BLaER1 treated with 17β-estradiol and CSF1 and Interleukin-3, amounts not matched to agents 10 nM and 100 nM (cell line): ENCODE measurements at regions not wholly inside any gene's neighbourhood (a gene's known extent, or its start where the extent isn't known, plus 50 kb on each side); places are given as distances from the start of the nearest gene placed in this dataset.

Experiments used
- H3K27ac ChIP-seq, 11 experiments: shearing (Covaris generic); formaldehyde crosslinking; 2 replicates each; pipeline ENCODE4 v1.8.1; 2022
- H3K27me3 ChIP-seq, 11 experiments: shearing (Covaris generic); formaldehyde crosslinking; 2 replicates each; pipeline ENCODE4 v1.8.1; 2022
- H3K36me3 ChIP-seq, 11 experiments: shearing (Covaris generic); formaldehyde crosslinking; 2 replicates each; pipeline ENCODE4 v1.8.1; 2022
- H3K4me1 ChIP-seq, 10 experiments: shearing (Covaris generic); formaldehyde crosslinking; 2 replicates each; pipeline ENCODE4 v1.8.1; 2022
- H3K4me2 ChIP-seq, 11 experiments: shearing (Covaris generic); formaldehyde crosslinking; 2 replicates each; pipeline ENCODE4 v1.8.1; 2022
- H3K4me3 ChIP-seq, 10 experiments: shearing (Covaris generic); formaldehyde crosslinking; 2 replicates each; pipeline ENCODE4 v1.8.1; 2022
- H3K9ac ChIP-seq, 11 experiments: shearing (Covaris generic); formaldehyde crosslinking; 2 replicates each; pipeline ENCODE4 v1.8.1; 2022
- H3K9me3 ChIP-seq, 11 experiments: shearing (Covaris generic); formaldehyde crosslinking; replicated peaks in 1 of 11; 2 replicates each; pipeline ENCODE4 v1.8.1; 2022
- H4K20me1 ChIP-seq, 11 experiments: shearing (Covaris generic); formaldehyde crosslinking; 2 replicates each; pipeline ENCODE4 v1.8.1; 2022
- Cebpa-rat ChIP-seq, 11 experiments: shearing (Covaris generic); IDR thresholded peaks; 2 replicates each; pipeline ENCODE4 v1.8.1; 2022

GRCh38 chr1:22319608-22320007 lies 132.0 kb upstream of the ZBTB40 start:
- Histone ChIP-seq H3K27ac (no peak overlapping the region), H3K9ac (no peak overlapping the region), H3K4me2 (no peak overlapping the region), H3K36me3 (no peaks in the 10 kb centered on the region), H3K27me3 (no peaks in the 10 kb centered on the region), H3K4me3 (no peak overlapping the region), H4K20me1 (no peaks in the 10 kb centered on the region), H3K4me1 (peaks cover 0 to 26% (median 23%) of the 10 kb centered on the region in 10 experiments; a peak in 16 of 20 replicates), H3K9me3 (peaks cover 0 to 5% (median 0%) of the 10 kb centered on the region in 11 experiments; a peak in 2 of 22 replicates)
- no peak for TF ChIP-seq Cebpa-rat (IDR thresholded peaks at IDR 0.05)

- H3K4me1 ChIP-seq: peaks cover 3 to 29% (median 25%) of the 10 kb centered on the region in 10 experiments; a peak in 16 of 20 replicates
- H3K4me3 ChIP-seq: no peak overlapping the region
- H3K36me3 ChIP-seq: no peaks in the 10 kb centered on the region
- H3K27ac ChIP-seq: no peak overlapping the region
- H3K9ac ChIP-seq: no peak overlapping the region
- TF ChIP-seq Cebpa-rat (IDR thresholded peaks at IDR 0.05): no peak
- no peaks in the 10 kb centered on the region for H3K27me3 ChIP-seq
- H4K20me1 ChIP-seq: no peaks in the 10 kb centered on the region
- no peak overlapping the region for H3K4me2 ChIP-seq
- H3K9me3 ChIP-seq: peaks cover 0 to 5% (median 0%) of the 10 kb centered on the region in 11 experiments; a peak in 2 of 22 replicates
These were observed 130.9 kb upstream of the ZBTB40 start for GRCh38 chr1:22320587-22321344.

GRCh38 chr1:22321917-22322316 lies 129.7 kb upstream of the ZBTB40 start:
- Histone ChIP-seq H3K36me3 (no peaks in the 10 kb centered on the region), H3K4me1 (peaks cover 3 to 38% (median 36%) of the 10 kb centered on the region in 10 experiments; a peak in 17 of 20 replicates), H3K9ac (no peak overlapping the region), H3K9me3 (peaks cover 0 to 5% (median 0%) of the 10 kb centered on the region in 11 experiments; a peak in 2 of 22 replicates), H3K4me2 (no peak overlapping the region), H3K4me3 (no peak overlapping the region), H3K27me3 (no peaks in the 10 kb centered on the region), H3K27ac (no peak overlapping the region), H4K20me1 (no peaks in the 10 kb centered on the region)
- no peak for TF ChIP-seq Cebpa-rat (IDR thresholded peaks at IDR 0.05)

DNA sequence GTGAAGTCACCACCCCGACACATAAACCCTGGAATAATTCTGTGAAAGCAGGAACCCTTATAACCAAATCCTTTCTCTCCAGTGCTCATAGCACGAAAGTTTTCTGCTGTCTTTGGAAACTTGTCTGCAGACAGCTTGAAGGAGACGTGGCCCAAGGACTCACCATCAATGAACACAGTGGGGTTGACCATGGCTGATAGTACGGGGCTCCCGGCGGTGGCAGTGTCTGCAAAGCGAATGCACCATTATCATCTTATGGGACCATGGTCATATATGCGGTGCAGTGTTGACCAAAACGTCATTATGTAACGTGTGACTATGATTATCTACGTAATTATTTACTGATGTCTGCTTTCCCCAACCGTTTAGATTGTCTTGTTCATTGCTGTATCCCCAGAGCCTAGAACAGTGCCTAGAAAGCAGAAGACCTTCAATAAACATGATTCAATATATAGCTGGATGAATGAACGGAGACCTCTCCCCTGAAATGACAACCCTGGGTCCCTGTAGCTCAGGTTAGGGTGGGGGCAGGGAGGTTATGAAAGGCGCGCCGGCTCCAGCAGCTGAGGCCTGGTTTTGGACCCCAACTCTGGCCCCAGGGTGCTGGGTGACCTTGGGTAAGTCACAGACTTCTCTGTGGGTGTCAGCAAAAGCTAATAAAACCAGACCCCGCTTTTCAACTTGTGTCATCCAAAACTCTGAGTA lies 128.4 kb upstream of the ZBTB40 start:
- H3K27me3 ChIP-seq: no peaks in the 10 kb centered on the region
- H3K36me3 ChIP-seq: no peaks in the 10 kb centered on the region
- H3K4me2 ChIP-seq: peak overlapping the region in 6 of 11 experiments; percentile 69 to 83 (median 74); a peak in 10 of 22 replicates
- H3K4me3 ChIP-seq: no peak overlapping the region
- H3K9ac ChIP-seq: no peak overlapping the region
- no peaks in the 10 kb centered on the region for H4K20me1 ChIP-seq
- H3K27ac ChIP-seq: no peak overlapping the region
- H3K9me3 ChIP-seq: peaks cover 0 to 5% (median 0%) of the 10 kb centered on the region in 11 experiments; a peak in 2 of 22 replicates
- no peak for TF ChIP-seq Cebpa-rat (IDR thresholded peaks at IDR 0.05)
- peaks cover 3 to 51% (median 48%) of the 10 kb centered on the region in 10 experiments; a peak in 17 of 20 replicates for H3K4me1 ChIP-seq

GRCh38 chr1:22323846-22324504 lies 127.7 kb upstream of the ZBTB40 start:
- peak overlapping the region in 9 of 11 experiments; percentile 34 to 83 (median 71); a peak in 15 of 22 replicates for H3K4me2 ChIP-seq
- no peaks in the 10 kb centered on the region for H3K27me3 ChIP-seq
- no peaks in the 10 kb centered on the region for H4K20me1 ChIP-seq
- no peak for TF ChIP-seq Cebpa-rat (IDR thresholded peaks at IDR 0.05)
- no peak overlapping the region; a peak in 1 of 22 replicates for H3K27ac ChIP-seq
- H3K36me3 ChIP-seq: no peaks in the 10 kb centered on the region
- no peak overlapping the region for H3K4me3 ChIP-seq
- H3K9ac ChIP-seq: no peak overlapping the region
- H3K9me3 ChIP-seq: peaks cover 0 to 5% (median 0%) of the 10 kb centered on the region in 11 experiments; a peak in 2 of 22 replicates
- peaks cover 3 to 58% (median 54%) of the 10 kb centered on the region in 10 experiments; a peak in 17 of 20 replicates for H3K4me1 ChIP-seq

- TF ChIP-seq Cebpa-rat (IDR thresholded peaks at IDR 0.05): no peak
- Histone ChIP-seq H3K4me1 (peaks cover 3 to 76% (median 69%) of the 10 kb centered on the region in 10 experiments; a peak in 17 of 20 replicates), H3K36me3 (no peaks in the 10 kb centered on the region), H3K9ac (peak overlapping the region in 2 of 11 experiments; percentile 33 to 49; a peak in 1 of 22 replicates), H4K20me1 (no peaks in the 10 kb centered on the region), H3K27me3 (no peaks in the 10 kb centered on the region), H3K4me3 (no peak overlapping the region), H3K27ac (peak overlapping the region in 4 of 11 experiments; percentile 38 to 59 (median 51); a peak in 7 of 22 replicates), H3K4me2 (peak overlapping the region in 9 of 11 experiments; percentile 34 to 83 (median 71); a peak in 18 of 22 replicates), H3K9me3 (peaks cover 0 to 5% (median 0%) of the 10 kb centered on the region in 11 experiments; a peak in 2 of 22 replicates)
These were observed 125.9 kb upstream of the ZBTB40 start for GRCh38 chr1:22325531-22326371.

- TF ChIP-seq Cebpa-rat (IDR thresholded peaks at IDR 0.05): no peak
- peaks cover 3 to 83% (median 72%) of the 10 kb centered on the region in 10 experiments; a peak in 17 of 20 replicates for H3K4me1 ChIP-seq
- peaks cover 0 to 5% (median 0%) of the 10 kb centered on the region in 11 experiments; a peak in 2 of 22 replicates for H3K9me3 ChIP-seq
- H3K4me3 ChIP-seq: no peak overlapping the region
- no peaks in the 10 kb centered on the region for H3K27me3 ChIP-seq
- peak overlapping the region in 6 of 11 experiments; percentile 2 to 59 (median 32); a peak in 8 of 22 replicates for H3K27ac ChIP-seq
- no peaks in the 10 kb centered on the region for H4K20me1 ChIP-seq
- H3K36me3 ChIP-seq: no peaks in the 10 kb centered on the region
- H3K9ac ChIP-seq: peak overlapping the region in 1 of 11 experiments; percentile 33; a peak in 1 of 22 replicates
- H3K4me2 ChIP-seq: peak overlapping the region in 10 of 11 experiments; percentile 5 to 83 (median 70); a peak in 18 of 22 replicates
These were observed 125.2 kb upstream of the ZBTB40 start for GRCh38 chr1:22326372-22326915.
